ENCODE measurements at regions not wholly inside any gene's neighbourhood (a gene's known extent, or its start where the extent isn't known, plus 50 kb on each side); places are given as distances from the start of the nearest gene placed in this dataset.

GRCh38 chr3:148269816-148270215 is 427.9 kb upstream of the AGTR1 start:
- Histone ChIP-seq H3K27me3 (ENCODE audit: insufficient read depth, low read length) (no peaks in the 10 kb centered on the region), H4K20me1 (ENCODE audit: insufficient read depth, low read length) (no peaks in the 10 kb centered on the region), H3K4me3 (ENCODE audit: insufficient read depth, low read depth, low read length) (no peak overlapping the region), H3K79me2 (ENCODE audit: insufficient read depth, low read length) (no peaks in the 10 kb centered on the region), H3K9me3 (ENCODE audit: insufficient read depth, low read depth, low read length) (no peaks in the 10 kb centered on the region), H3K4me1 (ENCODE audit: insufficient read depth, low read length) (no peaks in the 10 kb centered on the region), H3K9ac (ENCODE audit: low read length) (no peak overlapping the region), H2AFZ (ENCODE audit: low read depth, low read length) (no peak overlapping the region), H3K36me3 (ENCODE audit: insufficient read depth, low read length) (no peaks in the 10 kb centered on the region), H3K4me2 (ENCODE audit: low read length) (no peak overlapping the region), H3K27ac (ENCODE audit: low read depth, low read length) (no peak overlapping the region)
- DNase-seq (ENCODE audit: low read depth), result no peak
- H3K4me3 Mint-ChIP-seq (ENCODE audit: unreplicated experiment), result no peak overlapping the region
- no peaks in the 10 kb centered on the region for H3K36me3 Mint-ChIP-seq (ENCODE audit: low read depth, unreplicated experiment)
- H3K4me1 Mint-ChIP-seq (ENCODE audit: low read depth, unreplicated experiment), result no peaks in the 10 kb centered on the region
- no peaks in the 10 kb centered on the region for H3K27me3 Mint-ChIP-seq (ENCODE audit: low read depth, unreplicated experiment)
- H3K27ac Mint-ChIP-seq (ENCODE audit: unreplicated experiment), result no peak overlapping the region
- no peak for FAIRE-seq
- TF ChIP-seq, protein P1, sequence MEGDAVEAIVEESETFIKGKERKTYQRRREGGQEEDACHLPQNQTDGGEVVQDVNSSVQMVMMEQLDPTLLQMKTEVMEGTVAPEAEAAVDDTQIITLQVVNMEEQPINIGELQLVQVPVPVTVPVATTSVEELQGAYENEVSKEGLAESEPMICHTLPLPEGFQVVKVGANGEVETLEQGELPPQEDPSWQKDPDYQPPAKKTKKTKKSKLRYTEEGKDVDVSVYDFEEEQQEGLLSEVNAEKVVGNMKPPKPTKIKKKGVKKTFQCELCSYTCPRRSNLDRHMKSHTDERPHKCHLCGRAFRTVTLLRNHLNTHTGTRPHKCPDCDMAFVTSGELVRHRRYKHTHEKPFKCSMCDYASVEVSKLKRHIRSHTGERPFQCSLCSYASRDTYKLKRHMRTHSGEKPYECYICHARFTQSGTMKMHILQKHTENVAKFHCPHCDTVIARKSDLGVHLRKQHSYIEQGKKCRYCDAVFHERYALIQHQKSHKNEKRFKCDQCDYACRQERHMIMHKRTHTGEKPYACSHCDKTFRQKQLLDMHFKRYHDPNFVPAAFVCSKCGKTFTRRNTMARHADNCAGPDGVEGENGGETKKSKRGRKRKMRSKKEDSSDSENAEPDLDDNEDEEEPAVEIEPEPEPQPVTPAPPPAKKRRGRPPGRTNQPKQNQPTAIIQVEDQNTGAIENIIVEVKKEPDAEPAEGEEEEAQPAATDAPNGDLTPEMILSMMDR (IDR thresholded peaks at IDR 0.05; ENCODE audit: insufficient read depth, low read depth, low read length), result no peak
- no peaks in the 10 kb centered on the region for H3K9me3 Mint-ChIP-seq (ENCODE audit: unreplicated experiment)

DNA sequence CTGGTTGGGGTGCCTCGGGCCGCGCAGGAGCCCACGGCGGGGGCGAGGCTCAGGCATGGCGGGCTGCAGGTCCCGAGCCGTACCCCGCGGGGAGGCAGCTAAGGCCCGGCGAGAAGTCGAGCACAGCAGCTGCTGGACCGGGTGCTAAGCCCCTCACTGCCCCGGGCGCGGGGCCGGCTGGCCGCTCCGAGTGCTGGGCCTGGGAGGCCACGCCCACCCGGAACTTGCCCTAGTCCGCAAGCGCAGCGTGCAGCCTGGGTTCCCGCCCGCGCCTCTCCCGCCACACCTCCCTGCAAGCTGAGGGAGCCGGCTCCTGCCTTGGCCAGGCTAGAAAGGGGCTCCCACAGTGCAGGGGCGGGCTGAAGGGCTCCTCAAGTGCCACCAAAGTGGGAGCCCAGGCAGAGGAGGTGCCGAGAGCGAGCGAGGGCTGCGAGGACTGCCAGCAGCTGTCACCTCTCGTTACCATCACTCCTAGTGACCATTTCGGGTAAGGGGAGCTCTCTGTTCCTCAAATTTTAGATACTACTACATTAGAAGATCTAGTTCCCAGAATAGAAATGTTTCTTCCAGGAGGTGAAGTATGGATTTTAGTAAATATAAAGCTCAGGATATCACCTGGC is 417.0 kb upstream of the AGTR1 start:
- no peak overlapping the region for H3K27ac Mint-ChIP-seq (ENCODE audit: unreplicated experiment)
- Histone ChIP-seq H3K79me2 (ENCODE audit: insufficient read depth, low read length) (no peaks in the 10 kb centered on the region), H3K9me3 (ENCODE audit: insufficient read depth, low read depth, low read length) (no peaks in the 10 kb centered on the region), H3K36me3 (ENCODE audit: insufficient read depth, low read length) (no peaks in the 10 kb centered on the region), H3K4me3 (ENCODE audit: insufficient read depth, low read depth, low read length) (no peak overlapping the region), H3K9ac (ENCODE audit: low read length) (no peak overlapping the region), H3K4me2 (ENCODE audit: low read length) (no peak overlapping the region), H4K20me1 (ENCODE audit: insufficient read depth, low read length) (no peaks in the 10 kb centered on the region), H2AFZ (ENCODE audit: low read depth, low read length) (no peak overlapping the region), H3K4me1 (ENCODE audit: insufficient read depth, low read length) (no peaks in the 10 kb centered on the region), H3K27me3 (ENCODE audit: insufficient read depth, low read length) (no peaks in the 10 kb centered on the region), H3K27ac (ENCODE audit: low read depth, low read length) (no peak overlapping the region)
- no peaks in the 10 kb centered on the region for H3K9me3 Mint-ChIP-seq (ENCODE audit: unreplicated experiment)
- peaks cover 2% of the 10 kb centered on the region for H3K27me3 Mint-ChIP-seq (ENCODE audit: low read depth, unreplicated experiment)
- H3K36me3 Mint-ChIP-seq (ENCODE audit: low read depth, unreplicated experiment), result no peaks in the 10 kb centered on the region
- no peak overlapping the region for H3K4me3 Mint-ChIP-seq (ENCODE audit: unreplicated experiment)
- no peaks in the 10 kb centered on the region for H3K4me1 Mint-ChIP-seq (ENCODE audit: low read depth, unreplicated experiment)
- FAIRE-seq (no peak), DNase-seq (ENCODE audit: low read depth) (no peak)
- no peak for TF ChIP-seq EZH2 (IDR thresholded peaks at IDR 0.05; ENCODE audit: insufficient read depth, low read length)
- TF ChIP-seq, protein P1 (IDR thresholded peaks at IDR 0.05; ENCODE audit: insufficient read depth, low read depth, low read length), result no peak

GRCh38 chr3:148289159-148289558 is 408.5 kb upstream of the AGTR1 start:
- no peaks in the 10 kb centered on the region for H3K79me2 ChIP-seq (ENCODE audit: insufficient read depth, low read length)
- H3K27me3 Mint-ChIP-seq (ENCODE audit: low read depth, unreplicated experiment), result no peaks in the 10 kb centered on the region
- H3K4me3 Mint-ChIP-seq (ENCODE audit: unreplicated experiment), result no peak overlapping the region
- no peaks in the 10 kb centered on the region for H3K4me1 ChIP-seq (ENCODE audit: insufficient read depth, low read length)
- no peak overlapping the region for H3K4me3 ChIP-seq (ENCODE audit: insufficient read depth, low read depth, low read length)
- FAIRE-seq, result no peak
- no peak overlapping the region for H2AFZ ChIP-seq (ENCODE audit: low read depth, low read length)
- no peak for TF ChIP-seq EZH2 (IDR thresholded peaks at IDR 0.05; ENCODE audit: insufficient read depth, low read length)
- TF ChIP-seq, protein P1 (IDR thresholded peaks at IDR 0.05; ENCODE audit: insufficient read depth, low read depth, low read length), result no peak
- H3K36me3 Mint-ChIP-seq (ENCODE audit: low read depth, unreplicated experiment), result no peaks in the 10 kb centered on the region
- H3K36me3 ChIP-seq (ENCODE audit: insufficient read depth, low read length), result no peaks in the 10 kb centered on the region
- no peaks in the 10 kb centered on the region for H3K9me3 ChIP-seq (ENCODE audit: insufficient read depth, low read depth, low read length)
- no peak overlapping the region for H3K4me2 ChIP-seq (ENCODE audit: low read length)
- no peak for DNase-seq (ENCODE audit: low read depth)
- no peak overlapping the region for H3K27ac ChIP-seq (ENCODE audit: low read depth, low read length)
- H3K27ac Mint-ChIP-seq (ENCODE audit: unreplicated experiment), result no peak overlapping the region
- H3K9me3 Mint-ChIP-seq (ENCODE audit: unreplicated experiment), result peaks cover 3% of the 10 kb centered on the region
- H4K20me1 ChIP-seq (ENCODE audit: insufficient read depth, low read length), result no peaks in the 10 kb centered on the region
- H3K27me3 ChIP-seq (ENCODE audit: insufficient read depth, low read length), result no peaks in the 10 kb centered on the region
- H3K4me1 Mint-ChIP-seq (ENCODE audit: low read depth, unreplicated experiment), result no peaks in the 10 kb centered on the region
- H3K9ac ChIP-seq (ENCODE audit: low read length), result no peak overlapping the region
